A549 (cell line): ENCODE measurements at regions not wholly inside any gene's neighbourhood (a gene's known extent, or its start where the extent isn't known, plus 50 kb on each side); places are given as distances from the start of the nearest gene placed in this dataset.

Experiments used
- ATAC-seq, 2 experiments: fragments of 200-7000 bp in 1 of 2; fragments of >200 bp in 1 of 2; cut with Nextera tagmentation in 1 of 2; cut with Tn5 transposase in 1 of 2; 3 replicates each; pipeline versions ENCODE4 v1.8.0 to v1.9.1; 2018 to 2020; ENCODE audit warnings: mild to moderate bottlenecking in 1 of 2, moderate library complexity in 1 of 2
- CTCF ChIA-PET: fragments of 300-600 bp; sonication (Branson Sonifier 250); formaldehyde crosslinking; extraction: SDS; loops from one replicate; lab custom pipeline; 2021; ENCODE audit warnings: antibody characterized with exemption, inconsistent platforms; lab: Yijun Ruan, JAX
- POLR2A ChIA-PET: fragments of 350-600 bp; formaldehyde crosslinking; extraction: SDS; loops from one replicate; lab custom pipeline; 2021; ENCODE audit warnings: antibody characterized with exemption, inconsistent platforms; lab: Yijun Ruan, JAX
- DNase-seq, 2 experiments: peaks; one replicate each; pipeline versions ENCODE4 v3.0.0 to v3.0.0-alpha.2; 2011 to 2016; ENCODE audit warnings: low read depth in 1 of 2, low spot score in 1 of 2
- FAIRE-seq: peaks from 2 replicates; lab custom pipeline; 2011; peaks lifted over from hg19 to GRCh38; lab: Jason Lieb, UNC
- H3K27ac ChIP-seq, 2 experiments: fragments of >200 bp; sonication (Bioruptor Twin); formaldehyde crosslinking; 3 replicates each; pipeline ENCODE4 v1.5.1; 2016 to 2017
- H3K4me1 ChIP-seq: fragments of >200 bp; sonication (Bioruptor Twin); formaldehyde crosslinking; 3 replicates; pipeline ENCODE4 v1.6.1; 2016
- H3K4me2 ChIP-seq: fragments of >200 bp; sonication (Bioruptor Twin); formaldehyde crosslinking; 3 replicates; pipeline ENCODE4 v1.6.1; 2016
- H3K4me3 ChIP-seq: fragments of >200 bp; sonication (Bioruptor Twin); formaldehyde crosslinking; 3 replicates; pipeline ENCODE4 v1.5.1; 2016
- H3K9me3 ChIP-seq: fragments of >200 bp; sonication (Bioruptor Twin); formaldehyde crosslinking; 3 replicates; pipeline ENCODE4 v1.6.1; 2016
- BCL3 ChIP-seq: fragments of >200 bp; sonication (Bioruptor Twin); formaldehyde crosslinking; IDR thresholded peaks from 3 replicates; pipeline ENCODE4 v1.6.1; 2016
- CBX8 ChIP-seq: fragments of 200-600 bp; sonication (generic); IDR thresholded peaks from 2 replicates; pipeline ENCODE4 v1.6.1; 2016
- CTCF ChIP-seq: fragments of >200 bp; sonication (Bioruptor Twin); formaldehyde crosslinking; IDR thresholded peaks from 3 replicates; pipeline ENCODE4 v1.5.1; 2016
- EHF ChIP-seq: fragments of 250-450 bp; sonication (Bioruptor Pico); IDR thresholded peaks from 2 replicates; pipeline ENCODE4 v1.5.0; 2020; ENCODE audit warnings: mild to moderate bottlenecking
- EHMT2 ChIP-seq: fragments of 200-600 bp; sonication (generic); IDR thresholded peaks from 2 replicates; pipeline ENCODE4 v1.6.1; 2016; ENCODE audit warnings: antibody characterized with exemption, low read depth, mild to moderate bottlenecking, moderate library complexity
- HDAC2 ChIP-seq: fragments of 200-600 bp; sonication (generic); IDR thresholded peaks from 2 replicates; pipeline ENCODE4 v1.6.1; 2016
- HES2 ChIP-seq: fragments of >200 bp; sonication (Bioruptor Twin); formaldehyde crosslinking; IDR thresholded peaks from 2 replicates; pipeline ENCODE4 v1.6.1; 2016
- HMGXB4 ChIP-seq: fragments of 250-450 bp; sonication (Bioruptor Pico); IDR thresholded peaks from 2 replicates; pipeline ENCODE4 v1.5.0; 2021; ENCODE audit warnings: mild to moderate bottlenecking, moderate library complexity, borderline replicate concordance
- HOXA7 ChIP-seq: fragments of 250-450 bp; sonication (Bioruptor Pico); IDR thresholded peaks from 2 replicates; pipeline ENCODE4 v1.5.0; 2020; ENCODE audit warnings: mild to moderate bottlenecking, moderate library complexity
- JUNB ChIP-seq: fragments of >200 bp; sonication (Bioruptor Twin); formaldehyde crosslinking; IDR thresholded peaks from 2 replicates; pipeline ENCODE4 v1.6.1; 2016
- MAFK ChIP-seq: fragments of 450-650 bp; IDR thresholded peaks from 2 replicates; pipeline ENCODE4 v1.6.1; 2014; ENCODE audit not compliant: partially characterized antibody
- MAZ ChIP-seq: fragments of 150-350 bp; IDR thresholded peaks from 2 replicates; pipeline ENCODE4 v1.6.1; 2014; ENCODE audit warnings: antibody characterized with exemption, low read depth, low read length, borderline replicate concordance
- MYC ChIP-seq: IDR thresholded peaks from 2 replicates; pipeline ENCODE4 v1.6.1; 2012; ENCODE audit warnings: mild to moderate bottlenecking, inconsistent platforms, low read length, improper control_type of control experiment, borderline replicate concordance
- NR3C1 ChIP-seq: fragments of >200 bp; sonication (Bioruptor Twin); formaldehyde crosslinking; IDR thresholded peaks from 3 replicates; pipeline ENCODE4 v1.6.1; 2017
- REST ChIP-seq: fragments of 200-600 bp; sonication (generic); IDR thresholded peaks from 2 replicates; pipeline ENCODE4 v1.6.1; 2016; ENCODE audit warnings: antibody characterized with exemption, mild to moderate bottlenecking, moderate library complexity
- SMC3 ChIP-seq: fragments of >200 bp; sonication (Bioruptor Twin); formaldehyde crosslinking; IDR thresholded peaks from 3 replicates; pipeline ENCODE4 v1.6.1; 2018; ENCODE audit warnings: inconsistent platforms
- SREBF2 ChIP-seq: fragments of 450-650 bp; IDR thresholded peaks from 2 replicates; pipeline ENCODE4 v1.6.1; 2014; ENCODE audit warnings: mild to moderate bottlenecking, moderate library complexity
- TP53 ChIP-seq: fragments of 250-450 bp; sonication (Bioruptor Pico); IDR thresholded peaks from 2 replicates; pipeline ENCODE4 v1.5.0; 2021; ENCODE audit warnings: mild to moderate bottlenecking, moderate library complexity
- ZC3H11A ChIP-seq: fragments of 450-650 bp; IDR thresholded peaks from 2 replicates; pipeline ENCODE4 v1.6.1; 2014; ENCODE audit warnings: antibody characterized with exemption, mild to moderate bottlenecking
- ZSCAN20 ChIP-seq: fragments of 250-450 bp; sonication (Bioruptor Pico); IDR thresholded peaks from 2 replicates; pipeline ENCODE4 v1.8.0; 2022; ENCODE audit warnings: mild to moderate bottlenecking, moderate library complexity
- WGBS: methylation state at CpG from one replicate; pipeline ENCODE4 v1.1.6; 2017; ENCODE audit errors: missing lambda C conversion rate; 5-methylcytosine and 5-hydroxymethylcytosine counted together

- Histone ChIP-seq H3K4me1 (peaks cover 14% of the 10 kb centered on the region; the same call in 2 of the 3 replicates), H3K9me3 (no peaks in the 10 kb centered on the region), H3K4me3 (no peak overlapping the region), H3K4me2 (no peak overlapping the region), H3K27ac (no peak overlapping the region)
- ChIA-PET CTCF (interaction anchor here (0.7 to 1.2 kb wide), 2 partner anchors 8 to 10 kb away, joined by 3 to 6 read pairs; no protein-coding TSS in a partner anchor), POLR2A (no interaction called here)
- ATAC-seq (no peak), FAIRE-seq (no peak), DNase-seq (no peak)
- TF ChIP-seq MAZ (no peak), HDAC2 (no peak), MYC (no peak), HES2 (no peak), SREBF2 (no peak), NR3C1 (no peak), CBX8 (no peak), ZSCAN20 (CRISPR knock-in tag) (no peak), BCL3 (no peak), EHMT2 (no peak), JUNB (no peak), TP53 (no peak), SMC3 (no peak), EHF (CRISPR knock-in tag) (no peak), ZC3H11A (no peak), HMGXB4 (CRISPR knock-in tag) (no peak), MAFK (no peak), CTCF (no peak), HOXA7 (no peak), REST (no peak)
- WGBS: 77% methylated on average over 10 of the region's 12 CpGs
Measured at GRCh38 chr10:78408671-78409472, 375.2 kb downstream of the RPS24 start.
